ENCODE measurements at regions not wholly inside any gene's neighbourhood (a gene's known extent, or its start where the extent isn't known, plus 50 kb on each side); places are given as distances from the start of the nearest gene placed in this dataset.
A peak's percentile ranks its signal among the peaks of the same experiment; 100 is the strongest.

DNA sequence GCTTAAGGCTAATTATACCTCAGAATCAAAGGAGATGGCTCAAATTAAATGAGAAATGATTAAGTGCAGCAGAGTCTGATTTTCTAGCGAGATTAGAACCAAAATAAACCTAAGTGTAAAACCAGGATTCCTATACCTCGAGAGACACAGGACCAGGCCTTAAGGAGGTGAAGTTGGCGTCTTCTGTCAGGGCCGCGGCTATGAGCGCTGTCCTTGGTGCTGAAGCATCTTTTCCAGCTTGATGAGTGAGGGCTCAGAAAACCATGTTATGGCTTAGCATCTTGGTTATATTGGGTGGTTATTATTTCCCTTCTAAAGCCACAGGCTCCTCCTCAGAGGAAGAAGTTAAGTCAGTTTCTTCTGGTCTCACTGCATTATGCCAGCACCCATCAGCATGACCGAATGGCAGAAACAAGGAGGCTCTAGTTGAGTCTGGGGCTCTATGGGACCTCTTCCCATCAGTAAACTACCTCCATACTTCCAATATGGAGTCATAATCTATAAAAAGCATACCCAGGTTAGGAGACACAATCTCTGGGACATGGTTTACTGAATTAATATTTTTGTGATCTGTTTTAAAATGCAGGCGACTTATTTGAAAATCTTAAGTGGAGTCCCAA is 120.1 kb upstream of the NMNAT3 start:
- no peak for DNase-seq (ENCODE audit: low spot score)
- TF ChIP-seq, protein P1, sequence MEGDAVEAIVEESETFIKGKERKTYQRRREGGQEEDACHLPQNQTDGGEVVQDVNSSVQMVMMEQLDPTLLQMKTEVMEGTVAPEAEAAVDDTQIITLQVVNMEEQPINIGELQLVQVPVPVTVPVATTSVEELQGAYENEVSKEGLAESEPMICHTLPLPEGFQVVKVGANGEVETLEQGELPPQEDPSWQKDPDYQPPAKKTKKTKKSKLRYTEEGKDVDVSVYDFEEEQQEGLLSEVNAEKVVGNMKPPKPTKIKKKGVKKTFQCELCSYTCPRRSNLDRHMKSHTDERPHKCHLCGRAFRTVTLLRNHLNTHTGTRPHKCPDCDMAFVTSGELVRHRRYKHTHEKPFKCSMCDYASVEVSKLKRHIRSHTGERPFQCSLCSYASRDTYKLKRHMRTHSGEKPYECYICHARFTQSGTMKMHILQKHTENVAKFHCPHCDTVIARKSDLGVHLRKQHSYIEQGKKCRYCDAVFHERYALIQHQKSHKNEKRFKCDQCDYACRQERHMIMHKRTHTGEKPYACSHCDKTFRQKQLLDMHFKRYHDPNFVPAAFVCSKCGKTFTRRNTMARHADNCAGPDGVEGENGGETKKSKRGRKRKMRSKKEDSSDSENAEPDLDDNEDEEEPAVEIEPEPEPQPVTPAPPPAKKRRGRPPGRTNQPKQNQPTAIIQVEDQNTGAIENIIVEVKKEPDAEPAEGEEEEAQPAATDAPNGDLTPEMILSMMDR (IDR thresholded peaks at IDR 0.05) = no peak
- H3K4me3 ChIP-seq = no peak overlapping the region
- H3K36me3 ChIP-seq = no peaks in the 10 kb centered on the region
- no peaks in the 10 kb centered on the region for H3K9me3 ChIP-seq
- H3K4me1 ChIP-seq = no peaks in the 10 kb centered on the region
- H3K27me3 ChIP-seq = no peaks in the 10 kb centered on the region
- H3K27ac ChIP-seq = no peak overlapping the region

DNA sequence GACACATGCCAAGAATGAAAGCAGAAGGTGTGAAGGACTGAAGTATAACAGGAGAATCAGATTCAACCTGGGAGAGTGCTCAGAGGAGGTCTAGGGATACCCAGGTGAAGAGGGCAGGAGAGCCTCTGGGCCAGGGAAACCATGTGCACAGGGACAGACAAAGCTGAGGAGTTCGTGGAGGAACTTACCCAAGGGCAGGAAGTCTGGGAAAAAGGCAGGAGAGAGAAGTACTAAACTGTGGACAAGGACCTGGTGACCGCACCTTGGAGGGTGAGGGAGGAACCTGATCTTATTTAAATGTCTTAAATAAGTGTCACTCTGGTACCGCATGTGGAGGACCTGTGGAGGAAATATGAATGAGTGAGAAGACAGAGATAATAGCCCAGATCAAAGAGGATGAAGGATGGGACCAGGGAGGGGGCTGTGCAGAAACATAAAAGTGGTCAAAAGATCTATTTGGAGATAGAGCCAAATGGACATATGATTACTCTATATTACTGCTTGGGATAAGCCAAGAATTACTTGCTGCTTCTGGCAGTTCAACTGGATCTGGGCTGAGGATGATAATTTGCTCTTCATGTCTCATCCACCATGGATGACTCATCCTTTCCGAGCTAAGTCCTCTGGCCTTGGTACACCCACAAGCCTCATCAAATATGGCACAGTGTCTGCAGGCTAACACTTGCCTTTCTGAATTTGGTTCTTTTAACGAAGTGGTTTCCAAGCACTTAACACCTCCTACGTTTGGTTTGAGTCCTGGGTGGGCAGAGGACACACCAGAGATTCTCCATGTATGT is 116.9 kb upstream of the NMNAT3 start:
- Histone ChIP-seq H3K4me1 (no peaks in the 10 kb centered on the region), H3K36me3 (no peaks in the 10 kb centered on the region), H3K4me3 (no peak overlapping the region), H3K27ac (no peak overlapping the region), H3K27me3 (no peaks in the 10 kb centered on the region), H3K9me3 (no peaks in the 10 kb centered on the region)
- TF ChIP-seq, protein P1 (IDR thresholded peaks at IDR 0.05) = no peak
- DNase-seq (ENCODE audit: low spot score) = no peak

DNA sequence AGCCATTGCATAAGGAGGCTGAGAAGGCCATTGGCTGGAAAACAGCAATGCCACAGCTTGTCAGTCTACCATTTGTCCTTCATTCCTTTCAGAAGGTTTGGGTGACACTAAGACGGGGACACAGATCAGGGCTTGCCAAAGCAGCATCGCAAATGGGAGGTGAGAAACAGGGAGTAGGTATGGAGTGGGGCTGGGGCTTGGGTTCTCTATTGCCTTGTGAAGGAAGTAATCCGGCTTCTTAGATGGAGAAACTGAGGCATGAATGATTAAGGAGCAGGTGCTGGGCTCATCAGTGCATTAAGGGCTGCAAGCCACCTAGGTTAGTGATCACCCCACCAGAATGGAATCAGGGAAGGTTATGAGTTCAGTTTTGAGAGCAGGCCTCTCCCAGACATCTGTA is 115.6 kb upstream of the NMNAT3 start:
- no peaks in the 10 kb centered on the region for H3K4me1 ChIP-seq
- no peaks in the 10 kb centered on the region for H3K27me3 ChIP-seq
- no peaks in the 10 kb centered on the region for H3K36me3 ChIP-seq
- no peak overlapping the region for H3K4me3 ChIP-seq
- DNase-seq (ENCODE audit: low spot score) = no peak
- H3K9me3 ChIP-seq = no peaks in the 10 kb centered on the region
- TF ChIP-seq, protein P1 (IDR thresholded peaks at IDR 0.05) = no peak
- H3K27ac ChIP-seq = no peak overlapping the region

DNA sequence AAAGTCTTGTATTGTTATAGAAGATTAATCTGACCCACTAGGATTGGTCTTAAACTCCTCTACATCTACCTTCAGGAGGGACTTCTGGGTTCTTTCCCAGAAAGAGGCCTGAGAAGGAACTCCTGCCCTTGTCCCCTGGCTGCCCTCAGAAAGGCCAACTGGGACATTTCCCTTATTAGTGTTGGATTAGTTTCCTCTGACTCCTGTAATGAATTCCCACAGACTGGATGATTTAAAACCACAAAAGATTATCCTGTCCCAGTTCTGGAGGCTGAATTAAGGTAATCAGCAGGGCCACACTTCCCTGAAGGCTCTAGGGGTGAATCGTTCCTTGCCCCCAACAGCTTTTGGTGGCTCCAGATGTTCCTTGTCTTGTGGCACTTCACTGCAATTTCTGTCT is 102.8 kb upstream of the NMNAT3 start:
- Histone ChIP-seq H3K4me3 (no peak overlapping the region), H3K9me3 (no peaks in the 10 kb centered on the region), H3K4me1 (no peaks in the 10 kb centered on the region), H3K36me3 (no peaks in the 10 kb centered on the region), H3K27ac (no peak overlapping the region), H3K27me3 (no peaks in the 10 kb centered on the region)
- TF ChIP-seq, protein P1 (IDR thresholded peaks at IDR 0.05) = no peak
- peak; percentile 34 for DNase-seq (ENCODE audit: low spot score)

DNA sequence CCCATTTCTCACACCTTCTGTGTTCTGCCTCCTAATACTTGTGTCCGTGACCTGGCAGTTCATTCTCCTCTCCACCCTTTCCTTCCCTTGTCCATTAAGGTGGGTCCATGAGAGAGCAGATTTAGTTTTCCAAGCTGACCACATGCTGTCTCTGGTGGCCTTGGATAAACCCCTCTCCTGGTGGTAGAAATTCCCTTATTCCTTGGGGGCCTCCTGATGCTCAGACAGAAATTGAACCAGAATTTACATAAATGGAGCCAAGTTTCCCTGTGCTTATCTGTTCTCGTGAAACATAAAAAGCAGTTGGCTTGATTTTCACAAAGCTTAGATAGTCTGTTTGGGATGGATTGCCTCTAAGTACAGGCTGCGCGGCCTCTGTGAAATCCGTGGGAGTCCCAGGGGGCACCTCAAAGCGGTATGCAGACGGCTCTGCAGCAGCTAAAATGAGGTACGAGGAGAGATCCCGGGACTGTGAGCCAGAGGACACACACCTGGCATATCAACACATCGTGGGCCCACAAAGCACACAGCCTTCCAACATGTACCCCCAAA is 101.0 kb upstream of the NMNAT3 start:
- Histone ChIP-seq H3K4me1 (peaks cover 0 to 12% of the 10 kb centered on the region in 2 donors), H3K4me3 (no peak overlapping the region), H3K36me3 (no peaks in the 10 kb centered on the region), H3K9me3 (no peaks in the 10 kb centered on the region), H3K27ac (no peak overlapping the region), H3K27me3 (no peaks in the 10 kb centered on the region)
- peak; percentile 30 for DNase-seq (ENCODE audit: low spot score)
- TF ChIP-seq, protein P1 (IDR thresholded peaks at IDR 0.05) = no peak
